Keratinocyte (primary cell): ENCODE measurements at regions not wholly inside any gene's neighbourhood (a gene's known extent, or its start where the extent isn't known, plus 50 kb on each side); places are given as distances from the start of the nearest gene placed in this dataset.
"Not testable (repeated sequence)": the region's sequence is repeated elsewhere in the genome, so short reads cannot be mapped to it uniquely, and the experiment has no call there.

Experiments
- CTCF ChIP-seq, 3 experiments: IDR thresholded peaks in 1 of 3; conservative IDR thresholded peaks in 1 of 3; optimal IDR thresholded peaks in 1 of 3; 2 replicates in 2 of 3; 3 replicates in 1 of 3; pipeline versions ENCODE3 to v1.5.1; 2011; ENCODE audit warnings: low read length in 3 of 3, mild to moderate bottlenecking in 3 of 3, moderate library complexity in 2 of 3, control low read depth in 1 of 3, inconsistent platforms in 1 of 3; ENCODE audit not compliant: insufficient read depth in 2 of 3; ENCODE audit errors: extremely low read depth in 1 of 3
- EZH2 ChIP-seq: IDR thresholded peaks from one replicate; pipeline ENCODE4 v1.6.1; 2012; ENCODE audit warnings: inconsistent platforms, mild to moderate bottlenecking, low read length, moderate library complexity

DNA sequence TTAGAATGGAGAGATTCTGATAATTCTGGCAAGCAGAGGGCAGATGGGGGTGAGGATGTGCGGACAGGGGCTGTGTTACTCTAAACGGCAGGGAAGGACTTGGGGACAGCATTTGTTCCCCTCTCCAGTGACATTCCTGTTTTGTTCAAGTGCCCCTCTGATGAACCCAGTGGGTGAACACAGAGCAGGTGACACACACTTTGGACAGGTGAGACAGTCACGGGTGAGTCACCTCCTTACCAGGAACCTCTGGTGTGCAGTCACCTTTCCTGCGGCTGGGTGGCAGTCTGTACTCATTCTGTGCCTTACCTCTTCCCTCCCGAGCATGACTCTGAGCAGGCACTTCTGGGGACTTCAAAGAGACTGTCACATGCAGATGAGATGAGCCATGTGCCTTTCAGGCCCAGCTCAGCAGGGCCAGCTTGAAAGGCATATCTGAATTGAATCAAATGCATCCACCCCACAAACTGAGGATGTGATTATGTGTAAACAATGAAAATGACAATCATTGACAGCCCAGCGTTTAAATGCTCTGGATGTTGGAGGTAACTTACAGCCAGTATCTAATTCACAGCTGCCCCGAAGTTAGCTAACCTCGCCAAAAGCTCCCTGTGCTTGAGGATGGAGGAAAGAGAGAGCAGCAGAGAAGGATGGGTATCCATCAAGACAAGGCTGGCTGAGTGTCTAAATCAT lies 362.4 kb downstream of the BCL2L11 start:
- TF ChIP-seq CTCF (optimal IDR thresholded peaks at IDR 0.05 in 1 of 3, IDR thresholded peaks at IDR 0.05 in 1 of 3, conservative IDR thresholded peaks at IDR 0.05 in 1 of 3; ENCODE audit: extremely low read depth in 1 of 3, insufficient read depth in 2 of 3, low read length in 3 of 3) = peak in 1 of 3 experiments; percentile 11
- not testable (repeated sequence) for TF ChIP-seq EZH2
